ENCODE measurements at regions not wholly inside any gene's neighbourhood (a gene's known extent, or its start where the extent isn't known, plus 50 kb on each side); places are given as distances from the start of the nearest gene placed in this dataset.

- no peak for DNase-seq (ENCODE audit: low spot score)
- Histone ChIP-seq H3K4me3 (no peak overlapping the region), H3K27ac (no peak overlapping the region)
- TF ChIP-seq, protein P1, sequence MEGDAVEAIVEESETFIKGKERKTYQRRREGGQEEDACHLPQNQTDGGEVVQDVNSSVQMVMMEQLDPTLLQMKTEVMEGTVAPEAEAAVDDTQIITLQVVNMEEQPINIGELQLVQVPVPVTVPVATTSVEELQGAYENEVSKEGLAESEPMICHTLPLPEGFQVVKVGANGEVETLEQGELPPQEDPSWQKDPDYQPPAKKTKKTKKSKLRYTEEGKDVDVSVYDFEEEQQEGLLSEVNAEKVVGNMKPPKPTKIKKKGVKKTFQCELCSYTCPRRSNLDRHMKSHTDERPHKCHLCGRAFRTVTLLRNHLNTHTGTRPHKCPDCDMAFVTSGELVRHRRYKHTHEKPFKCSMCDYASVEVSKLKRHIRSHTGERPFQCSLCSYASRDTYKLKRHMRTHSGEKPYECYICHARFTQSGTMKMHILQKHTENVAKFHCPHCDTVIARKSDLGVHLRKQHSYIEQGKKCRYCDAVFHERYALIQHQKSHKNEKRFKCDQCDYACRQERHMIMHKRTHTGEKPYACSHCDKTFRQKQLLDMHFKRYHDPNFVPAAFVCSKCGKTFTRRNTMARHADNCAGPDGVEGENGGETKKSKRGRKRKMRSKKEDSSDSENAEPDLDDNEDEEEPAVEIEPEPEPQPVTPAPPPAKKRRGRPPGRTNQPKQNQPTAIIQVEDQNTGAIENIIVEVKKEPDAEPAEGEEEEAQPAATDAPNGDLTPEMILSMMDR (IDR thresholded peaks at IDR 0.05): no peak
Observed at GRCh38 chr18:11204020-11204419, 54.7 kb upstream of the PIEZO2 start.

- TF ChIP-seq, protein P1 (IDR thresholded peaks at IDR 0.05): no peak
- DNase-seq (ENCODE audit: low spot score): no peak
- H3K27ac ChIP-seq: no peak overlapping the region
- no peak overlapping the region for H3K4me3 ChIP-seq
Observed at GRCh38 chr18:11199477-11199876, 50.1 kb upstream of the PIEZO2 start.

All from coronary artery (tissue), 2 donors.